Bone marrow (tissue), 2 donors: ENCODE measurements at regions not wholly inside any gene's neighbourhood (a gene's known extent, or its start where the extent isn't known, plus 50 kb on each side); places are given as distances from the start of the nearest gene placed in this dataset.
"Not testable (repeated sequence)": the region's sequence is repeated elsewhere in the genome, so short reads cannot be mapped to it uniquely, and the experiment has no call there.

Experiments used
- DNase-seq, 2 donors: peaks; one replicate each; lab custom pipeline; 2025; lab: John Stamatoyannopoulos, UW

DNA sequence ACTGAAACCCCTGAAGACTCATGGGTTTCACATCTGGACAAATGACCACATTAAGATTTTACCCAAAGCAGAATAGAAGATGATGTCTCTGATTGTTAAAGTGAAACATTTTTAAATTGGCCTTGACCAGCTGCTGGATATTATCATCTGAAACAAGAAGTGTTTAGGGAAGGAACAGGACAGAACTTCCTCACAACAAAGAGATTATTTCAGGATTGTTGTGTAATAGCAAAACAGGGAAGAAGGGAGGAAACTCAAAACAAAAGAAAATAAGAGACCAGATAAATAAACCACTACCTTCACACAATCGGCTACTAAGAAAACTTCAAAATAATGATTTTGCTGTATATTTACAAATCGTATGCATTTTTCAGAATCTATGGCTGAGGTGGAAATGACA, 319.2 kb upstream of the API5 start:
- DNase-seq = no peak

DNA sequence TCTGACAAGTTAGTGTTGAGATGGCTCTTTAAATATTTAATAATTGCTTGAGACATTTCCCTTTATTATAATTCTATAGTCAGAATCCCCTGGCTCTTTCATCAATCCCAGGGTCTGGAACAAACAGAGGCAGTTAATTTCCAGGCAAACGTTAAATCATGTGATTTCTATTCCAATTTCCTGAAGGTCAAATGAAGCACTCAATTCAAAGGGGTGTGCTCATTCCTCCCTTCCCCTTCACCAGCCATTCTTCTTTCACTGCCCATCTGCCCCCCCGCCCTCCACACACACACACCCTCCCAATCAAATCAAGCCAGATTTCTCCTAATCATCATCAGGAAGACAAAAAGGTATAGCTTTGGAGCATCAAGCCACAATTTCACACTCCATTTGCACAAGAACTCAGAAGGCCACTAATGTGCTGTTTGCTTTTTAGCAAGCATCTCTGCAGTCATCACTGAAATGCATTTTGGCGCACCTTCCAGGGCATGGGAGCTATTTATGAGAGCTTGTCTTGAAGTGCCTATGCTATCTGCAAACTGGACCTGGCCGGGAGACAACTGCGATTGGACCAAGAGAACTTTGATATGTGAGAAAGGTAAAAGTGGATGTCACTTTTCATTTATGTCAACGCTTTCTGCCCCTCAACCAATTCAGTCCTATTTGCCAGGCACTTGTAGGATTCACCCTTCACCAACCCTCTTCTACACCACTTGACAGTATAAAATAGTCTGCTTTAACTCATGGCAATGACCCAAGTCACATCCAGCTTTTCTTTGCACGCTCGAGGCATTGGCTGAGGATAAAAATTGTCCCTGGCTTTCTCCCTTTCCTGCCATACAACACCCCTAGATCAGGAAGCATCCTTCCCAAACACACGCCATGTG, 315.1 kb upstream of the API5 start:
- DNase-seq = no peak

DNA sequence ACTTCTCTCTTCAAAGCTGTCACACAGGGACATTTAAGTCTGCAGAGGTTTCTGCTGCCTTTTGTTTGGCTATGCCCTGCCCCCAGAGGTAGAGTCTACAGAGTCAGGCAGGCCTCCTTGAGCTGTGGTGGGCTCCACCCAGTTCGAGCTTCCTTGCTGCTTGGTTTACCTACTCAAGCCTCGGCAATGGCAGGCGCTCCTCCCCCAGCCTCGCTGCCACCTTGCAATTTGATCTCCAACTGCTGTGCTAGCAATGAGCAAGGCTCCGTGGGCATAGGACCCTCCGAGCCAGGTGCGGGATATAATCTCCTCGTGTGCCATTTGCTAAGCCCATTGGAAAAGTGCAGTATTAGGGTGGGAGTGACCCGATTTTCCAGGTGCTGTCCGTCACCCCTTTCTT, 306.9 kb upstream of the API5 start:
- not testable (repeated sequence) for DNase-seq

DNA sequence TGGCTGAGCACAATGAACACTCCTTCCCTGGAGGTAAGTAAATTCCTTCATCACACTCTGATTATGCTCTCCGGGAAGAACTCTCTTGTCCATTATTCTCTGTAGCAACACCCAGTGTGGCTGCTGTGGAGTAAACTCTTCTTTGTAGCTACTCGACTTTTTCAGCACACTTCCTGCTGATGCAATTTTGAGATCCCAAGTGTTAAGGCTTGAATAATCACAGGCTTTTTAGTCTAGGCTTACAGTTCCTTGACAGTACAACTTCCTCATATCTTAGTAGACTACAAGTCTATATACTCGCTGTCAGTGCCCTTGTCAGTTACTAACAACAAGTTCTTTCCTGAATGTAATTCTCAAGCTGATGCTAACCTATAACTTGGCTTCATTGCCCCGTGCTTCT, 301.8 kb upstream of the API5 start:
- no peak for DNase-seq

DNA sequence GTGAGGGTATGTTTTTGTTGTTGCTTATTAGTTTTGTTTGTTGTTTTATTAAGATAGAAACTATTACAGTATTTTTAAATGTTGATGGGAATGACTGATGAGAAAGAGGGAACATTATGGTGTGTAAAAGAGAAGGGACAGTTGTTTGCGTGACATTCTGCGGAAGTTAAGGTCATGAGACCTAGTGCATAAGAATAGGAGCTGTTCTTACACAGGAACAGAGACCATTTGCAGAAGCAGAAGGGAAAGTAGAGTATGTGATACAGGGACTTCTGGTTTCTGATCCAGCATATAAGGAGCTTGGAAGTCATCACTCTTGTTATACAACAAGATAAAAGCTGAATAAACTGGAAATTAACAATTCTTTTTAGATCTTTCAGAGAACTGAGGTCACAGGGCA, 299.2 kb upstream of the API5 start:
- DNase-seq = no peak

DNA sequence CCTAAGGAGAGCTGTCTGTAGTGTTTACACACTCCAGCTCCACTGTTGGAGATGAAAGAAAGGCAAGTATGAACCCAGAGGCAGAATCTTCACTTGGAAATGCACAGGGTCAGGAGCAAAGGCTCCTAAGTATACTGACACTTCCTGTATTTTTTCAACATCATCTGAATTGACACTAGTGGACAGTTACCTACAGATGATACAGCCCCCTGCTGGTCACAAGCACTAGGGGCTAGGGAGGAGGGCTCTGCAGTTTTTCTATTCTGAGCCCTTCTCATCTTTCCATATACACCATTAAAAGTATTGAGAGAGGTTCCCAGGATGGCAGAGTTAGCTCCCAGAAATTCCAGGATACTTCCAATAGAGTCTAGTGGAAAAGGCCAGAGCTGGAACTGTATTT, 290.3 kb upstream of the API5 start:
- no peak for DNase-seq

DNA sequence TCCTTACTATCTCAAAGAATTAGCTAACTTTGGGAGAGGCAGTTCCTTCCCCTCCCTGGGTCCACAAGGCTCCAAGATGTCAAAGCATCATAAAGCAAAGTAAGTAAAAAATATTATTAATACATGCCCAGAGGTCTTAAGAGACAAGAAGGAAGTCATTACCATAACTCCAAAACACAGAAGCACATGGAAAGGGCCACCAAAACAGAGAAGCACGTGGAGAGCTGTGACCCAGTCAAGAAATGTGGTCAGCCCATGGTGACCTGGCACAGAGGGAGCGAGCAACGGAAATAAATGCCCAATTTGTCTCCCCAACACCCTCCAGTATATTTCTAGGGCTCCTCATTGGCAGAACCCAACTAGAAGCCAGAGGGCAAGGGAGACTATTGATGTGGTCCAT, 277.5 kb upstream of the API5 start:
- DNase-seq = no peak

DNA sequence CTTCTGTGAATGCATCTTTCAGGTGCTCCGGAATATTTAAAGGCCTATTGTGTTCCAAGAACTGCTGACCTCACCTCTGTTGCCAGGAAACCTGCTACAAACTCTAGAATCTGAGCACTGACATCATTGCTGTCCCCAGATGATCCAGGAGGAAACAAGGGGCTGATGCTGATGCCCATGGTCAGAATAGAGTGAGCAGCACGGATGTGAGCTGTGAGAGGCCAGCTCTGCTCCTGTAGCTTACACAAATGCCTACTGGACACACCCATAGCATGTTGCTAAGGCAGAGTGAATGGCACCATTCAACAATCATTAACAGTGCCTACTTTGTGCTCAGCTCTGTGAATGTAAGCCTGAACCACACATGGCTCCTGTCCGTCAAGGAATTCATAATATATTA, 276.7 kb upstream of the API5 start:
- no peak for DNase-seq

DNA sequence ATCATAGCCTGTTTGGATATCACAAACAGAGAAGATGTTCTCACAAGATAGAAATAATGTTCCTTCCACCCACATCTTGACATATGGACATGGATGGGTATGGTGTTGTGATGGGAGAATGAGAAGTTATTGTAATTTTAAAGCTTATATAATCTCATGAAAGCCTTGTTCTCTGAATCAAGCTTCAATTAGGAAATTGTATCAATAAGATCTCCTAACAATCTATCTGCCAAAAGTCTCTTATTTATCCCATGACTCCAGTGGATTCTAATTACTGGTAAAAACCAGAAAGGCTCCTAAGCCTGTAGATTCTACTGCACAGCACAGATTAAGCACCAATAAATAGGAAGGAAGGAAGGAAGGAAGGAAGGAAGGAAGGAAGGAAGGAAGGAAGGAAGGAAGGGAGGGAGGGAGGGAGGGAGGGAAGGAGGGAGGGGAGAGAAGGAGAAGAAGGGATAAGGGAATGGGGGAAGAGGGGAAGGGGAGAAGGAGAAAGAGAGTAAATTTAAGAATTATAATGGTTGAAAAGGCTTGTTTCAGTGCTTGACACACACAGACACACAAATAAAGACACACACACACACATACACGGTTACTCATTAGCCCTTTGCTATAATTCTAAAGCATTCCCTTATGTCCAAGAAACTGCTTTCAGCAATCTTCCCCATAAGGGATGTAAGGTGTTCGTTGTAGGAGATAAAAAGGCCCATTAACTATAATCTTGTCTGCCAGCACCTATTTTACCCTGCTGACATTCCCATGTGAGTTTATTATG, 258.0 kb upstream of the API5 start:
- no peak for DNase-seq

DNA sequence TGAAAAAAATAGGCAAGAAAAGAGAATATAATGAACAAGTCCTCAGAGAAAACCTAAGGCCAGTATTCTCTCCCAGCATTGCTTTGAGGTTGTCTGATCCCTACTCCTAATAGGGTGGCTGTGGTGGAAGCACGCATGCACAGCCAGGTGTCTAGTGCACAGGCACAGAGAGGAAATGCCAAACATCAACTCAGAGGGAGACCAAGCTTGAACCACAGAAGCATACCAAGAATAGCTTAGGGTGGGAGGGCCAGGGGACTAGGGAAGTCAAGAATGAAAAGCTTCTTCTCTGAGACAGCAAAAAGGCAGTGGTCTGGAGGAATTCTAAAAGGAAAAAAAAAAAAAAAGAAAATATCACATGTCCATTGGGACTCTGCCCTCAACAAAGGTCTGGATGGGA, 244.1 kb upstream of the API5 start:
- DNase-seq = no peak

DNA sequence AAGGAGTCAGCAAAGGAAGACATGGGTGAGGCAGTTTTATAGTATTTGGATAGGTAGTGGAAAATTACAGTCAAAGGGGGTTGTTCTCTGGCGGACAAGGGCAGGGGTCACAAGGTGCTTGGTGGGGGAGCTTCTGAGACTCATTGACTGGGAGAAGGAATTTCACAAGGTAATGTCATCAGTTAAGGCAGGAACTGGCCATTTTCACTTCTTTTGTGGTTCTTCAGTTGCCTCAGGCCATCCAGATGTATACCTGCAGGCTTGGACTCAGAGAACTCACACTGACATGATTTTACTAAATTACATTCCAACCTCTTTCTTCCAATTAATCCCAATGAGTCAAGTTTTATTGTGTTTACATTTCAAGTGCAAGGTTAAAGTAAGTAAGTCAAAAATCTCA, 240.5 kb upstream of the API5 start:
- DNase-seq = no peak

DNA sequence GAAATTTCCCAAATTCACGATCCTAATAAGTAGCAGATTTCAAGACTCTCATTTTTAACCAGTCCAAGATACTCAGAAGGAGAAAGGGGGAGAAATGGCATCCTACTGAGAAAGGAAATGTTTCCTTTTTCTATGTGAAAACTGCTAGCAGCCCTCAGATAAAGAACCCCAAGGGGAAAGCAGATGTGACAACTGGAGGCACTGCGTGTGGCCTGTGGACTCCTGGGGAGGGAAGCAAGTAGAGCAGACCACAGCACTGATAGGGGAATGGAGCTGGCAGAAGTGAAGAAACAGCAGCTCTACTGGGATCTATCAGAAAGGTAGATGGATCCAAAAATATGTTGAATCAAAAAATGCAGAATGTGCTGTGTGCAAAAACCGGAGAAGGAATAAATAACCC, 239.7 kb upstream of the API5 start:
- no peak for DNase-seq

DNA sequence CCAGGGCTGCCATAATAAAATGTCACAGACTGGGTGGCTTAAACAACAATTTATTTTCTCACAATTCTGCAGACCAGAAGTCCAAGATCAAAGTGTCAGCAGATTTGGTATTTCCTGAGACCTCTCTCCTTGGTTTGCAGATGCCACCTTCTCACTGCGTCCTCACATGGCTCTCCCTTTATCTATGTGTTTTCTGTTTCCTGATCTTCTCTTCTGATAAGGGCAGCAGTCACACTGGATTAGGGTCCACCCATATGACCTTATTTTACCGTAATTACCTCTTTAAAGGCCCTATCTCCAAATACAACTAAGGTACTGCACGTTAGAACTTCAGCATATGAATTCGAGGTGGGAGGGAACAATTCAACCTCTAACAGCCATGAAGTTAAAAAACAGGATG, 238.9 kb upstream of the API5 start:
- DNase-seq = no peak

DNA sequence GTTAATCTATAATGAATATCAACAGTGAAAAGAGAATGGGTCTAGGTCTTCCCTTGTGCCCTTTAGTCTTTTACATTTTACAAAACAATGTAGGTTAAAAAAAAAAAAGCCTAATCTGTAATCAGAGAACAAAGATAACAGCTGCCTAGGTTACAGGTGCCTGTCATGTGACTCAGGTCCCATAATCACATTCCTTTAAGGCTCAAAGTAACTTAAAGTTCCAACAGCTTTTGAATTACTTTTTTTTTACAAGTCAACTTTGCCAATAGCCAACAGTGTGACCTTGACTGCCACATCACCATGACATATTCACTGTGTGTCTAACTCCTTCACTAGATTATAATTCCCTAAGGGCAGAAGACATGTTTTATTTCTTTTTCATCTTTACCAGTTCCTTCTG, 237.0 kb upstream of the API5 start:
- no peak for DNase-seq

DNA sequence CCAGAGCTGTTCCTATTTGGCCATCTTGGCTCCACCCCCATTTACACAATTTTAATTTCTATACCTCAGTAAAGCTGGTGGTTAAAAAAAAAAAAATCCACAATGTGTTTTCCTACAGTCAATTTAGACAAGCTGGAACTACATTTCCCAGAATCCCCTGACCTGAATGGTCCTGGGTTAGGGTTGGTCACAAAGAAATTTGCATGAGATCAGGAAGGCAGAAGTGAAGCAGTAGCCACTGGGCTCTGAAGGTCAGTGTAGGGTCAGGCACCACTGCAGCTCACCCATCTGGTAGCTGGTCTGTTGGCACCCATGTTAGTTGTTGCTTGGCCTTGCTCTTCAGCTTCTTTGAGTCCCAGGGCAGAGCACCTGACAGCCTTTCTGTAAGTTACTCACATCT, 210.7 kb upstream of the API5 start:
- no peak for DNase-seq

DNA sequence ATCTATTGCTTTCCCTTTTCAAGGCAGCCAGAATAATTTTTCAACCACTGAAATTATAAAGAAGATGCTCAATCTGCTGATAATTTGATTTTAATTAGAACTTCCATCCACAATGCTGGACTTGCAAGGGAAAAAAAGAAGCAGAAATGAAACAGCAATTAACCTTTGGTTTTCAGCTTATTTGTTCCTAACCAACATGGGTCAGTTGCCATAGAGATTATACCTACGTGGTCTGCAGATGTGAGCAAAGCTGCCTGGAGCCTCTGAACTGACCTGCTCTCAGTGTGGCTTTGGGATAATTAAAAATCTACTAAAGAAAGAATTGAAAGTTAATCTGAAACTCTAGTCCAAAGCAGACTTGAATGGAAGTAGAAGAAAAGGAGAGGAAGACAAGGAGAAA, 195.7 kb upstream of the API5 start:
- no peak for DNase-seq

DNA sequence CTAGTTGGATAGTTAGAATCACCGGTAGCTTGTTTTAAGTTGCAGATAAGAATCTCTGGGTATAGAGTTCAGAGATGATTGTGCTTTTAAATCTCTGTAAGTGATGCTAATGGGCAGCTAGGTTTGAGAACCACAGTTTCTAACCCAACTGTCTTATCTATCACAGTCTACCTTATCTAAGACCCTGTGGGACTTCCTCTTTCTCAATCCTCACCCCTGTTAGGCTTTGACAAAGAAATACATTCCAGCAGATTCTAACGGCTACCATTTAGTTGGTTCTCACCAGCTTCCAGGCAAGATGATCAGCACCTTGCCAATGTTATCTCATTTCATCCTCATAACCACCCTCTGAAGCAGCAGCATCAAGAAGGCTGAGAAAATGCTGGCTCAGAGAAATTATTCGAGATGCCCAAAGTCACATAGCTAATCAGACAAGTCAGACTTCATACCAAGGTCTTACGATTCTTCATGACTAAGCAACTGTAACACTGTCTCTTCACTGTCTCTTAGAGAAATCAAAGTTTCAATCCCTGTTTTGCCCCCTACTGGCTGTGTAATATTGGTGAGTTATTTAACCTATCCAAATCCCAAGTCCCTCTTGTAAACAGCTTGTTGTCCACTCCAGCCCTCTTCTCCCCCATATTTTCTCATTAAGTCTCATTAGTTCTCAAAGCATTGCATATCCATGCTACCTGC, 192.4 kb upstream of the API5 start:
- DNase-seq = no peak

DNA sequence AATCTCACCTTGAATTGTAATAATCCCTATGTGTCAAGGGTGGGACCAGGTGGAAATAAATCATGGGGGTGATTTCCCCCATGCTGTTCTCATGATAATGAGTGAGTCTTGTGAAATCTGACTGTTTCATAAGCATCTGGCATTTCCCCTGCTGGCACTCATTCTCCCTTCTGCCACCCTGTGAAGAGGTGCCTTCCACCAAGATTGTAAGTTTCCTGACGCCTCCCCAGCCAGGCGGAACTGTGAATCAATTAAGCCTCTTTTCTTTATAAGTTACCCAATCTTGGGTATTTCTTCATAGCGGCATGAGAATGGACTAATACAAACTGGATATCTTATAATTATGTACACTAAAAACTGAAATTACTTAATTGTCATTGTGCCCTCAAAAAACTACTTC, 189.2 kb upstream of the API5 start:
- no peak for DNase-seq

DNA sequence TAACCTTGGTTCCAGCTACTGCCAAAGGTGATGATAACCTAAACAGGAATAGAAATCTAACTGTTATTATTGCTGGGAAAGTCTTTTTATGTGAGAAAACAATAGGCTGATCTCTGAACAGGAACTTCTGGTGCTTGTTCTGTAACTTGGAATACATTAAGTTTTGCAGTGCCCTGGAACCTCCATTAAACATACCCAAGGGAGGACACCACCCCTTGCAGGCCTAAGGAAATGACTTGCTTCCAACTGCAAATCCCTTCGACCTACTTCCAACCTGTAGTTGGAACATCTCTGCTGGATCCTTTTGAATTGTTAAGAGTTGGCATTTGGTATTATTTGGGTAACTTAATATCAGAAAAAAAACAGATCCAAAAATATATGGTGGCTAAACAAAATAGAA, 188.4 kb upstream of the API5 start:
- DNase-seq = no peak

DNA sequence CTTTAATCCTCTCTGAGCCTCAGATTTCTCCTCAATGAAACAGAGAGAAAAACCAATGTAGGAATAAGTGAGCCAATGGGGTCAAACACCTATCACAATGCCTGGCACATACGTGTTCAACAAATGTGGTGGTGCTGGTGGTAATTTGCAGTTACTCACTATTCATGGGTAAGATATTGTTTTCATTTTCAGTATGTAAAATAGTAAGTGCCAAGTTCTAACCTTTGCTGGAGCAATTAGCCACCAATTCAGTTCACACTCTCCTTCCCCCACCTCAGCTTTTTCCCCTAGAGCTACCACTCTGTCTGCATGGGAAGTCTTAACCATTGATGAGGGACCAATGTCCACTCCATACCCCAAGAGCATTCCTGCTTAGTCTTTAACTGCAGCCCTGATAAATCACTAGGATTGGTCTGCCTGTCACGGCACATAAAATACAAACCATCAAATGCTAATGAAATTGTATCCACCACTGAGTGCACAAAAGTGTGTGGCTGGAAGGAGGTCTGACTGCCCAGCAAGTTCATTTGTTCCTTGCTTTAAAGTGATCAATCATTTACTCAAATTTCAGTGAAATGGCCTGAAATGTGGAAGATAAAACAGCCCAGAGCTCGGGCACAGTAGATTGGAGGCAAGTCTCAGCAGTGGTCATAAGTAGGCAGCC, 187.4 kb upstream of the API5 start:
- no peak for DNase-seq

DNA sequence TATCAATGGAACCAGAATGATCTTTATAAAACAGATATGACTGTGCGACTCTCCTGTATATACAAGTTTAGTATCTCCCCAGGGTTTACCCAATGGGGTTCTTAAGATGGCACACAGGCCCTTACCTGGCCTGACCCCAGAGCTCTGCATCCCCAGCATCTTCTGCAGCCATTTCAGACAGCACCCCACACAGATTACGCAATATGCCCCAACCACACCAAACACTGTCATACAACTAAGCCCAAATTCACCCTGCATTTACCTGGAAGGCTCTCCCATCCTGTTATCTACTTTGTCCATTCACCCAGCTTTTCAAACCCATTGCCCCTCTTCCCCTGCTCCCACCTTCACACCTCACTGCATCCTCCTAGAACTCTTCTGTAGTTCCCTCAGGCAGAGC, 182.5 kb upstream of the API5 start:
- no peak for DNase-seq

DNA sequence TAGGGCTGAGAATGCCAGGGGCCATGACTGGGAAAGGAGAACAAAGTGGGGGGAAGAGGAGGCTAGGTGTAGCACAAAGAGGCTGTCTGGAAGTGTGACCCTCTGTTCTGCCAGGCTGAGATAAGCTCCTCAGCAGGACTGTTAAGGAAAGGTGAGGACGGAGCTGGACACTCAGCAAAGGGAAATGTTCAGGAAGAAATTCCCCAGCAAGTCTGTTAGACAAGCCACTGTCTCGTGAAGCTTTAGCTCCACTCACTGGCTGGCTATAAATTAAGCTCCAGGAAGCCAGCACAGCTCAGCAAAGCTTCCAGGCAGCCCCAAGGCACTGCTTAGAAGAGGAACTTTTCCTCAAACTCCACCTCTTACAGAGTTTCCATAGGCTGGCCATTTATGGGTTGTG, 181.2 kb upstream of the API5 start:
- DNase-seq = no peak
